Right atrium auricular region (tissue), 2 donors: ENCODE measurements at regions not wholly inside any gene's neighbourhood (a gene's known extent, or its start where the extent isn't known, plus 50 kb on each side); places are given as distances from the start of the nearest gene placed in this dataset.

Experiments
- DNase-seq: peaks from one replicate; pipeline ENCODE4 v3.0.0-alpha.2; 2019; ENCODE audit warnings: low spot score
- H3K27ac ChIP-seq, 2 donors: fragments of 200-600 bp; sonication (generic); 1 replicate in 1 of 2; 2 replicates in 1 of 2; pipeline ENCODE4 v1.5.1; 2016 to 2019
- H3K27me3 ChIP-seq, 2 donors: fragments of 200-600 bp; sonication (generic); one replicate each; pipeline versions ENCODE4 v1.5.1 to v1.6.0; 2017 to 2019
- H3K36me3 ChIP-seq: fragments of 200-600 bp; sonication (generic); one replicate; pipeline ENCODE4 v1.5.1; 2016
- H3K4me1 ChIP-seq, 2 donors: fragments of 200-600 bp; sonication (generic); one replicate each; pipeline versions ENCODE4 v1.5.1 to v1.6.0; 2017 to 2019
- H3K4me3 ChIP-seq, 2 donors: fragments of 200-600 bp; sonication (generic); 1 replicate in 1 of 2; 2 replicates in 1 of 2; pipeline ENCODE4 v1.5.1; 2017 to 2019; ENCODE audit warnings: mild to moderate bottlenecking in 1 of 2, moderate library complexity in 1 of 2
- H3K9me3 ChIP-seq, 2 donors: fragments of 200-600 bp; sonication (generic); one replicate each; pipeline ENCODE4 v1.5.1; 2019
- TF ChIP-seq, protein P1 (sequence below), 2 donors: fragments of 200-600 bp; sonication (generic); IDR thresholded peaks; one replicate each; pipeline ENCODE4 v1.5.1; 2019; ENCODE audit warnings: antibody characterized with exemption in 2 of 2

DNA sequence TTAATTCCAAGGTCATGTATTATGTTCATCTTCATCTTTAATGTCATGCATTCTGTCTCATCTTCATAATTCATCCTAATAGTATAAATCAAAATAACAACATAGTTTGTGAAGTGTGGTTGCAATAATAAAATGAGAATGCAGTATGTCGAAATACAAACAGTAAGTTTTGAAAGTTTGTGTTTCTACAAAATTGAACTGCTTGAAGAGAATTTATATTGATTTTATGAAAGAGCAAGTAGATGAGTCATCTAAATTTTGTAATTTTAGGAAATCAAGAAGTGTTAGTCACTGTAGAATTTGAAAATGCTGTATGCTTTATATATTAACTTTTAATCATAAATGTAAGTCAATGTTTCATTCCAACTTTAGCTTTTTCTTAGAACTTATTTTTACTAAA lies 190.5 kb upstream of the PPP1R3A start:
- TF ChIP-seq, protein P1, sequence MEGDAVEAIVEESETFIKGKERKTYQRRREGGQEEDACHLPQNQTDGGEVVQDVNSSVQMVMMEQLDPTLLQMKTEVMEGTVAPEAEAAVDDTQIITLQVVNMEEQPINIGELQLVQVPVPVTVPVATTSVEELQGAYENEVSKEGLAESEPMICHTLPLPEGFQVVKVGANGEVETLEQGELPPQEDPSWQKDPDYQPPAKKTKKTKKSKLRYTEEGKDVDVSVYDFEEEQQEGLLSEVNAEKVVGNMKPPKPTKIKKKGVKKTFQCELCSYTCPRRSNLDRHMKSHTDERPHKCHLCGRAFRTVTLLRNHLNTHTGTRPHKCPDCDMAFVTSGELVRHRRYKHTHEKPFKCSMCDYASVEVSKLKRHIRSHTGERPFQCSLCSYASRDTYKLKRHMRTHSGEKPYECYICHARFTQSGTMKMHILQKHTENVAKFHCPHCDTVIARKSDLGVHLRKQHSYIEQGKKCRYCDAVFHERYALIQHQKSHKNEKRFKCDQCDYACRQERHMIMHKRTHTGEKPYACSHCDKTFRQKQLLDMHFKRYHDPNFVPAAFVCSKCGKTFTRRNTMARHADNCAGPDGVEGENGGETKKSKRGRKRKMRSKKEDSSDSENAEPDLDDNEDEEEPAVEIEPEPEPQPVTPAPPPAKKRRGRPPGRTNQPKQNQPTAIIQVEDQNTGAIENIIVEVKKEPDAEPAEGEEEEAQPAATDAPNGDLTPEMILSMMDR (IDR thresholded peaks at IDR 0.05), result no peak
- Histone ChIP-seq H3K36me3 (no peaks in the 10 kb centered on the region), H3K4me1 (no peaks in the 10 kb centered on the region), H3K9me3 (no peaks in the 10 kb centered on the region), H3K27me3 (no peaks in the 10 kb centered on the region), H3K27ac (no peak overlapping the region), H3K4me3 (no peak overlapping the region)
- DNase-seq, result no peak

DNA sequence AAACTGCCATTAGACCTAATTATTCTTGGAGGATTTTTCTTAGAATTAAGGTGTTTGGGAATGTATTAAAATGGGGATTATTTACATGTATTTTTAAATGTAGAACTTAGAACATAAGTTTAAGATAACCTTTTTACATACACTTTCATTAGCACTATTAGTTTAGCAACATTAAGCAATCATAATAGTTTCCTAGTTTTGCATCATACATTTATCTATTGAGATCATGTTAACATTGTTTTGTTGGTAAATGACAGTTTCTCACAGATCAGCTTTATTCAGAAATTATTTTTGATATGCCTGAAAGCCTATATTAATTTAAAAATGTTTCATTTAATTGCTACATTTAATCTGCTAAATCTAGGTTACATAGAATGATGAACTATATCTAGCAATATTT lies 189.7 kb upstream of the PPP1R3A start:
- Histone ChIP-seq H3K4me1 (no peaks in the 10 kb centered on the region), H3K9me3 (no peaks in the 10 kb centered on the region), H3K27me3 (no peaks in the 10 kb centered on the region), H3K27ac (no peak overlapping the region), H3K4me3 (no peak overlapping the region), H3K36me3 (no peaks in the 10 kb centered on the region)
- TF ChIP-seq, protein P1 (IDR thresholded peaks at IDR 0.05), result no peak
- DNase-seq, result no peak

DNA sequence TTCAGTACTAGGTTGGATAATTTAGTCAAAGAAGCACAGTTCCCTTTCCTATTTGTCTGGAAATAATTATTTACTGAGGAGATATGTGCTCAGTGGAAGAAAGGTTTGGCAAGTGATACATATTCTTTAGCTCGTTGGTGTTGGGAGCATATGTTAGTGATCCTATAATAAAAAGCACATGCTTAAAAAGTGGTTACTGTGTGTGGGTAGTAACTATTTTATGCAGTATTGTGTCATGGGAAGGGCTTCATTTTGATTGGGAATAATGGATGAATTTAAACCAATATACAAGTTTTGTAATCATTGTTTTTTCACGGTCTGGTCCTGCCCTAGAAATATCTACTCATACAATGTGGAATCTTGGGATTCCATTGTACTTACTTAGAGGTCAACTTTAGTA lies 188.7 kb upstream of the PPP1R3A start:
- H3K36me3 ChIP-seq, result no peaks in the 10 kb centered on the region
- TF ChIP-seq, protein P1 (IDR thresholded peaks at IDR 0.05), result no peak
- no peaks in the 10 kb centered on the region for H3K27me3 ChIP-seq
- no peak for DNase-seq
- H3K4me3 ChIP-seq, result no peak overlapping the region
- H3K27ac ChIP-seq, result no peak overlapping the region
- H3K9me3 ChIP-seq, result no peaks in the 10 kb centered on the region
- no peaks in the 10 kb centered on the region for H3K4me1 ChIP-seq

DNA sequence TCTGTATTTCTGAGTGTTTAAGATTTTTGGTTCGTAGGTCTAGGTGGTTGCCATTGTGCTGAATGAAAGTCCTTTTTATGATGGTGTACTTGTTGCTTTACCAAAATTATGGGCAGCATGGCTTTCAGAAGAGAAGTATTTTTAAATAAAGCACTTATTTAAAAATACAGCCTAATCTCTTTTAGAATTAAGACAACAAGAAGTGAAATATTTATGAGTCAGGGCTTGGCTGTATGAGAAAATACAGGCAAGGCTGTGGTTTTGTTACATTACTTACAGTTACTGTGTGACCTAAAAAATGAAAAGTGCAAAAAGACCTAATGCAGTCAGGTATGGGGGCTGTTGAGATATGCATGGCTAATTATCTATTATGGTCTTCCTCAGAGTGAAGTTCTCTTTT lies 185.2 kb upstream of the PPP1R3A start:
- H3K27me3 ChIP-seq, result no peaks in the 10 kb centered on the region
- TF ChIP-seq, protein P1 (IDR thresholded peaks at IDR 0.05), result no peak
- no peaks in the 10 kb centered on the region for H3K4me1 ChIP-seq
- no peaks in the 10 kb centered on the region for H3K36me3 ChIP-seq
- no peaks in the 10 kb centered on the region for H3K9me3 ChIP-seq
- H3K4me3 ChIP-seq, result no peak overlapping the region
- no peak for DNase-seq
- no peak overlapping the region for H3K27ac ChIP-seq

DNA sequence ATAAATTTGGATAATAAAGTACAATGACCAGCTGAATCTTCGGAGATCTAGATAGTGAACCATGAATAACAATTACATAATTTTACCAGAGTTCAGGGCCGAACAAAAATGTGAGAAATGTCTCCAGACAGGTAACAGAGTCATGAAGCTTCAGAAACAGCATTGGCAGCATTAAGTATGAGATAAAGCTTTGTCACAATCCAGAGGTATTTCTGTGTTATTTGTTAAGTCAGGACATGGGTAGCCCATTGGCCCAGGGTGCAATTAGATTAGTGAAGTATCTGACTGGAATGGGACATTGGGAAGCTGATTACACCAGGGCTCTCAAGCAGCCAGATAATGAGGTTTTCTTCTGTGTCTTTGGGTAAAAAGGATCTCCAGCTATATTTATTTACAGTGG lies 184.2 kb upstream of the PPP1R3A start:
- peaks cover 0 to 6% of the 10 kb centered on the region in 2 donors for H3K9me3 ChIP-seq
- H3K4me1 ChIP-seq, result no peaks in the 10 kb centered on the region
- no peak overlapping the region for H3K27ac ChIP-seq
- TF ChIP-seq, protein P1 (IDR thresholded peaks at IDR 0.05), result no peak
- no peak for DNase-seq
- no peaks in the 10 kb centered on the region for H3K36me3 ChIP-seq
- no peaks in the 10 kb centered on the region for H3K27me3 ChIP-seq
- no peak overlapping the region for H3K4me3 ChIP-seq

DNA sequence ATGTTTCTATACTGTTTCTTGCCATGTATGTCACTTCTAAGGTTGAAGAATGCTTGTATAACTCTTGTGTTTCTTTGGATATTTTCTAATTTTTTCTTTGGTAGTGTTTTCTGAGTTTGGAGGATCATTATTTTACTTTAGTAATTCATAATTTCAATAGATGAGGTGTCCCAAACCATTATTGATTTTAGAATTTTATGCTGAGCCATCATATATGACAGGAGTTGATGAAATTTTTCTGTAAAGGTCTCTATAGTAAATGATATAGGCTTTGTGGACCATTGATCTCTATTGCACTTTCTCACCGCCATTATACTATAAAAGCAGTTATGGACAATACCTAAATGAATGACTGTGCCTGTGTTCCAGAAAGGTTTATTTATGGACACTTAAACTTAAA lies 183.3 kb upstream of the PPP1R3A start:
- no peaks in the 10 kb centered on the region for H3K27me3 ChIP-seq
- TF ChIP-seq, protein P1 (IDR thresholded peaks at IDR 0.05), result no peak
- H3K4me3 ChIP-seq, result no peak overlapping the region
- H3K36me3 ChIP-seq, result no peaks in the 10 kb centered on the region
- H3K27ac ChIP-seq, result no peak overlapping the region
- no peak for DNase-seq
- H3K4me1 ChIP-seq, result no peaks in the 10 kb centered on the region
- peaks cover 0 to 8% of the 10 kb centered on the region in 2 donors for H3K9me3 ChIP-seq
